GM12873 (cell line): ENCODE measurements at regions not wholly inside any gene's neighbourhood (a gene's known extent, or its start where the extent isn't known, plus 50 kb on each side); places are given as distances from the start of the nearest gene placed in this dataset.

Source experiments
- CTCF ChIP-seq: IDR thresholded peaks from 2 replicates; pipeline ENCODE4 v1.5.1; 2012; ENCODE audit warnings: low read depth, mild to moderate bottlenecking, moderate library complexity, low read length, control low read depth; ENCODE audit not compliant: insufficient read depth; ENCODE audit errors: missing control alignments

GRCh38 chr2:19219060-19219459 is 139.4 kb downstream of the OSR1 start:
- no peak for TF ChIP-seq CTCF

GRCh38 chr2:19218166-19218565 is 140.3 kb downstream of the OSR1 start:
- TF ChIP-seq CTCF = no peak

GRCh38 chr2:19216676-19217602 is 141.5 kb downstream of the OSR1 start:
- no peak for TF ChIP-seq CTCF

- no peak for TF ChIP-seq CTCF
Measured at GRCh38 chr2:19216238-19216637, 142.2 kb downstream of the OSR1 start.

GRCh38 chr2:19214682-19215391 is 143.6 kb downstream of the OSR1 start:
- TF ChIP-seq CTCF = no peak

GRCh38 chr2:19209575-19210341 is 148.7 kb downstream of the OSR1 start:
- TF ChIP-seq CTCF = no peak
